H9 (cell line): ENCODE measurements at regions not wholly inside any gene's neighbourhood (a gene's known extent, or its start where the extent isn't known, plus 50 kb on each side); places are given as distances from the start of the nearest gene placed in this dataset.

Experiments used
- DNase-seq: peaks from one replicate; pipeline ENCODE4 v3.0.0-alpha.2; 2017
- H2AFZ ChIP-seq: one replicate; pipeline ENCODE4 v1.6.1; 2013; ENCODE audit warnings: mild to moderate bottlenecking, low read length, control low read depth, moderate library complexity
- H2AK5ac ChIP-seq: 2 replicates; pipeline ENCODE4 v1.6.1; 2013; ENCODE audit warnings: low read length, control low read depth, mixed read lengths; ENCODE audit not compliant: insufficient read length
- H2BK120ac ChIP-seq: one replicate; pipeline ENCODE4 v1.6.1; 2013; ENCODE audit warnings: low read depth, mild to moderate bottlenecking, low read length, control low read depth, inconsistent platforms; ENCODE audit not compliant: poor library complexity, severe bottlenecking
- H2BK12ac ChIP-seq: 2 replicates; pipeline ENCODE4 v1.6.1; 2013; ENCODE audit warnings: low read length, control low read depth, mixed read lengths, low read depth; ENCODE audit not compliant: insufficient read length
- H2BK15ac ChIP-seq: 2 replicates; pipeline ENCODE4 v1.6.1; 2013; ENCODE audit warnings: low read depth, low read length, control low read depth
- H2BK20ac ChIP-seq: one replicate; pipeline ENCODE4 v1.6.1; 2013; ENCODE audit warnings: low read depth, mild to moderate bottlenecking, low read length, control low read depth, inconsistent platforms; ENCODE audit not compliant: poor library complexity, severe bottlenecking
- H2BK5ac ChIP-seq: 2 replicates; pipeline ENCODE4 v1.6.1; 2013; ENCODE audit warnings: low read length, control low read depth, mixed read lengths; ENCODE audit not compliant: insufficient read length
- H3K14ac ChIP-seq: 2 replicates; pipeline ENCODE4 v1.6.1; 2013; ENCODE audit warnings: low read length, control low read depth; ENCODE audit not compliant: insufficient read depth
- H3K18ac ChIP-seq: 2 replicates; pipeline ENCODE4 v1.6.1; 2013; ENCODE audit warnings: low read depth, mild to moderate bottlenecking, mixed read lengths, low read length, control low read depth; ENCODE audit not compliant: insufficient read length
- H3K23ac ChIP-seq: 2 replicates; pipeline ENCODE4 v1.6.1; 2013; ENCODE audit warnings: low read length, control low read depth, mixed read lengths, low read depth; ENCODE audit not compliant: insufficient read length
- H3K23me2 ChIP-seq: 2 replicates; pipeline ENCODE4 v1.6.1; 2013; ENCODE audit warnings: low read depth, mild to moderate bottlenecking, mixed read lengths, low read length, control low read depth; ENCODE audit not compliant: insufficient read length, poor library complexity, severe bottlenecking
- H3K27ac ChIP-seq: 2 replicates; pipeline ENCODE4 v1.5.1; 2013; ENCODE audit warnings: low read length, control low read depth, mixed read lengths, low read depth; ENCODE audit not compliant: insufficient read length
- H3K27me3 ChIP-seq: 2 replicates; pipeline ENCODE4 v1.6.1; 2013; ENCODE audit warnings: low read length, control low read depth, inconsistent platforms; ENCODE audit not compliant: insufficient read depth
- H3K4ac ChIP-seq: 2 replicates; pipeline ENCODE4 v1.6.1; 2013; ENCODE audit warnings: low read depth, mild to moderate bottlenecking, control low read depth, inconsistent platforms, low read length, moderate library complexity
- H3K4me1 ChIP-seq: 2 replicates; pipeline ENCODE4 v1.6.1; 2013; ENCODE audit warnings: low read length, control low read depth, inconsistent platforms; ENCODE audit not compliant: insufficient read depth
- H3K4me2 ChIP-seq: 2 replicates; pipeline ENCODE4 v1.6.1; 2013; ENCODE audit warnings: low read length, control low read depth, mixed read lengths; ENCODE audit not compliant: insufficient read length, insufficient read depth
- H3K56ac ChIP-seq: 2 replicates; pipeline ENCODE4 v1.6.1; 2013; ENCODE audit warnings: low read depth, mild to moderate bottlenecking, mixed read lengths, low read length, control low read depth; ENCODE audit not compliant: insufficient read length
- H3K79me1 ChIP-seq: 2 replicates; pipeline ENCODE4 v1.6.1; 2013; ENCODE audit warnings: low read depth, mild to moderate bottlenecking, moderate library complexity, low read length, control low read depth, inconsistent platforms; ENCODE audit not compliant: insufficient read depth, poor library complexity, severe bottlenecking
- H3K79me2 ChIP-seq: 2 replicates; pipeline ENCODE4 v1.6.1; 2013; ENCODE audit warnings: low read length, control low read depth, inconsistent platforms; ENCODE audit not compliant: insufficient read depth
- H3K9ac ChIP-seq: 2 replicates; pipeline ENCODE4 v1.6.1; 2013; ENCODE audit warnings: low read length, control low read depth, mixed read lengths; ENCODE audit not compliant: insufficient read length; ENCODE audit errors: extremely low read depth
- H3K9me3 ChIP-seq: one replicate; pipeline ENCODE4 v1.6.1; 2013; ENCODE audit warnings: low read depth, low read length, inconsistent platforms; ENCODE audit not compliant: control insufficient read depth
- H3T11ph ChIP-seq: one replicate; pipeline ENCODE4 v1.6.1; 2013; ENCODE audit warnings: mild to moderate bottlenecking, low read length, control low read depth, inconsistent platforms
- H4K20me1 ChIP-seq: one replicate; pipeline ENCODE4 v1.6.1; 2013; ENCODE audit not compliant: control insufficient read depth, insufficient read length, insufficient read depth
- H4K5ac ChIP-seq: 2 replicates; pipeline ENCODE4 v1.6.1; 2013; ENCODE audit warnings: low read depth, mild to moderate bottlenecking, mixed read lengths, low read length, control low read depth; ENCODE audit not compliant: insufficient read length
- H4K8ac ChIP-seq: replicated peaks from 2 replicates; pipeline ENCODE4 v1.6.1; 2013; ENCODE audit warnings: low read length, control low read depth, mixed read lengths, low read depth; ENCODE audit not compliant: insufficient read length
- H4K91ac ChIP-seq: 2 replicates; pipeline ENCODE4 v1.6.1; 2013; ENCODE audit warnings: low read depth, mild to moderate bottlenecking, moderate library complexity, mixed read lengths, low read length, control low read depth; ENCODE audit not compliant: insufficient read length
- H3K27ac Mint-ChIP-seq, 3 experiments: 2 replicates in 2 of 3; 3 replicates in 1 of 3; pipeline ENCODE4 v1.8.0; 2020 to 2021; ENCODE audit warnings: mixed read lengths in 3 of 3, mild to moderate bottlenecking in 1 of 3, moderate library complexity in 1 of 3
- H3K27me3 Mint-ChIP-seq: 2 replicates; pipeline ENCODE4 v1.8.0; 2021; ENCODE audit warnings: low read depth, mild to moderate bottlenecking, moderate library complexity, mixed read lengths
- H3K36me3 Mint-ChIP-seq, 3 experiments: 2 replicates in 2 of 3; 3 replicates in 1 of 3; pipeline ENCODE4 v1.8.0; 2020 to 2021; ENCODE audit warnings: low read depth in 3 of 3, mixed read lengths in 3 of 3; ENCODE audit not compliant: insufficient read depth in 1 of 3
- H3K4me1 Mint-ChIP-seq, 2 experiments: 2 replicates each; pipeline ENCODE4 v1.8.0; 2020; ENCODE audit warnings: mixed read lengths in 2 of 2
- H3K4me3 Mint-ChIP-seq, 2 experiments: 2 replicates in 1 of 2; 3 replicates in 1 of 2; pipeline ENCODE4 v1.8.0; 2020 to 2021; ENCODE audit warnings: mild to moderate bottlenecking in 2 of 2, mixed read lengths in 2 of 2, moderate library complexity in 1 of 2
- H3K9me3 Mint-ChIP-seq, 2 experiments: 2 replicates in 1 of 2; 3 replicates in 1 of 2; pipeline ENCODE4 v1.8.0; 2020; ENCODE audit warnings: mild to moderate bottlenecking in 2 of 2, mixed read lengths in 2 of 2, moderate library complexity in 1 of 2
- CTCF ChIP-seq: fragments of 200-600 bp; sonication (generic); conservative IDR thresholded peaks from 3 replicates; pipeline ENCODE4 v1.8.0; 2021; ENCODE audit warnings: antibody characterized with exemption, mild to moderate bottlenecking
- WGBS: extraction: QIAGEN DNeasy Blood & Tissue Kit; methylation state at CpG from one replicate; pipeline ENCODE4 v1.1.7; 2013; ENCODE audit warnings: missing lambda C conversion rate, low lambda C conversion rate, mixed read lengths; ENCODE audit not compliant: insufficient read length; ENCODE audit errors: extremely low coverage; 5-methylcytosine and 5-hydroxymethylcytosine counted together

DNA sequence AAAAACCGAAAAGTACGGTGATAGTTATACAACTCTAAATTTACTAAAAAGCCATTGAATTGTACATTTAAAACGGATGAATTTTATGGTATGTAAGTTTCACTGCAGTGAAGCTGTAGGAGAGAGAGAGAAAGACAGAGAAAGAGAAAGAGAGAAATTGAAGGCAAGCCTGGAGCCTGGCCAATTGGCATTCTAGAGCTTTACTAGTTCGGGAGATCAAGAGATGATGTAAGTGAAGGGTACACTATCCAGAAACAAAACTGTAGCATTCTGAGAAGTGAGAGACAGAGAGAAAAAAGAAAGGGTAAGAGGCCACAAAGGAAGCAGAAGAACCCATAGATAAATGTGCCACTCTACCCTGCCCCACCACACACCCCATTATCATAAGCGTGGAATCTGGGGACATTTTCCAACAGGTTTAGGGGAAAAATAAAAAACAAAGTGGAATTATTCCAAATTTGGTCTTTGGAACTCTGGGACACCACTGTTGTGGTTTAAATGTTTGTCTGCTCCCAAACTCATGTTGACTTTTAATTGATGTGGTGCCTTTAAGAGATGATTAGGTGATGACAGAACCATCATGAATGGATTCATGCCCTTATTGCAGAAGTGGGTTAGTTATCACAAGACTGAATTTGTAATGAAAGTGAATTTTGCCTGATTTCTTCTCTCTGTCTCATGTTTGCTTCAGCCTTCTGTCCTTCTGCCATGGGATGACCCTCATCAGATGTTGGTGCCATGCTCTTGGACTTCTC lies 123.0 kb upstream of the PLS3 start:
- Histone ChIP-seq H3K79me1 (no peaks in the 10 kb centered on the region), H3K18ac (no peak overlapping the region), H4K20me1 (no peaks in the 10 kb centered on the region), H3K23me2 (no peaks in the 10 kb centered on the region), H3K4me2 (no peak overlapping the region), H3K79me2 (no peaks in the 10 kb centered on the region), H2BK12ac (no peak overlapping the region), H3K4ac (no peak overlapping the region), H2AFZ (no peak overlapping the region), H3K56ac (no peak overlapping the region), H3K27me3 (no peaks in the 10 kb centered on the region), H2BK20ac (no peak overlapping the region), H3K27ac (no peak overlapping the region), H2BK120ac (no peak overlapping the region), H4K8ac (no peak overlapping the region), H3K9me3 (no peaks in the 10 kb centered on the region), H4K5ac (no peak overlapping the region), H3K14ac (no peak overlapping the region), H3T11ph (no peak overlapping the region), H3K4me1 (peaks cover 4% of the 10 kb centered on the region; the same call in 1 of the 2 replicates), H2AK5ac (no peak overlapping the region), H2BK5ac (no peak overlapping the region), H3K9ac (no peak overlapping the region), H4K91ac (no peak overlapping the region), H3K23ac (no peak overlapping the region), H2BK15ac (no peak overlapping the region)
- DNase-seq: no peak
- Mint-ChIP-seq H3K9me3 (peaks cover 7 to 9% of the 10 kb centered on the region in 2 experiments; a peak in 3 of 5 replicates), H3K27me3 (peaks cover 5% of the 10 kb centered on the region), H3K4me3 (no peak overlapping the region), H3K36me3 (peaks cover 0 to 12% (median 0%) of the 10 kb centered on the region in 3 experiments; a peak in 3 of 7 replicates), H3K4me1 (peaks cover 16 to 20% of the 10 kb centered on the region in 2 experiments), H3K27ac (no peak overlapping the region)
- TF ChIP-seq CTCF: no peak
- WGBS: no CpG with 5 or more reads among the region's 5 CpGs
